ENCODE measurements at regions not wholly inside any gene's neighbourhood (a gene's known extent, or its start where the extent isn't known, plus 50 kb on each side); places are given as distances from the start of the nearest gene placed in this dataset.
"Not testable (repeated sequence)": the region's sequence is repeated elsewhere in the genome, so short reads cannot be mapped to it uniquely, and the experiment has no call there.

DNA sequence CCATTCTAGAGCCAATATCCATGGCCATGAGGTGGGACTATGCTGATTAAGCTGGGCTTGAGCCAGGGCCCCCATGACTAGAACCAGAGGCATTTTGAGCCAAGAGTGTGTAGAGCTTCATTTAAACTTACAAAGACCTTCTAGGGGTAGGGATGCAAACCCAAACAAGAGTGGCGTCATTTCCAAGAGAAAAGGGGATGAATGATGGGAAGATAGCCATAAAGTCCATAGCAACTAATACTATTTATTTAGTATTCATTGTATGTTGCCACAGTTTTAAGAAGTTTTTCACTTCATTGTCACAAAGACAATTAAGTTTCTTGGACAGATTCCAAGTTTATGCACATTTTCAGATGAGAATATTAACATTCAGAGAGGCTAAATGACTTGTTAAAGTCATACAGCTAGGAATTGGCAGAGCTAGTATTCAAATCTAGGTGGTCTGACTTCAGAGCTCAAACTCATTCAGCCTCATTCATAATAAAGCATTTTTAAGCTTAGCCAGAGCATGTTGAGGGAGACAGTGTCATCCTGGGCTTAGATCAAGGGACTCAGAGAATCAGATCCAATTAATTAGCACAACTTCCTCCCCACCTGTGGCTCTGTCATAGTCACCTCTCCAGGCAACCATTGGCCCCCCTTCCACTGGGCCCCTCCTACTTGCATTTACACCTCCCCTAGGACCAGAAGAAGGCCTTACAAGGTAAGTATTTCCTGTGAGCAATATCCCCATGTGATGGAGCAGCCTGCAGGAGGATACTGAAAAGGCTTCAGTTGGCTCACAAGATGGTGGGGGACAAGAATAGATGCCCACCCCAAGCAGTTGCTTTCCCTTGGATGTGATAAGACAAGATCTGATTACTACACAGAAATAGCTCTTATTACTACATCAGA is 95.0 kb upstream of the PCSK1 start:
- intact Hi-C loops (cut with DNase I): no loop called here
- DNase-seq (ENCODE audit: missing footprints) (no peak), ATAC-seq (no peak)

DNA sequence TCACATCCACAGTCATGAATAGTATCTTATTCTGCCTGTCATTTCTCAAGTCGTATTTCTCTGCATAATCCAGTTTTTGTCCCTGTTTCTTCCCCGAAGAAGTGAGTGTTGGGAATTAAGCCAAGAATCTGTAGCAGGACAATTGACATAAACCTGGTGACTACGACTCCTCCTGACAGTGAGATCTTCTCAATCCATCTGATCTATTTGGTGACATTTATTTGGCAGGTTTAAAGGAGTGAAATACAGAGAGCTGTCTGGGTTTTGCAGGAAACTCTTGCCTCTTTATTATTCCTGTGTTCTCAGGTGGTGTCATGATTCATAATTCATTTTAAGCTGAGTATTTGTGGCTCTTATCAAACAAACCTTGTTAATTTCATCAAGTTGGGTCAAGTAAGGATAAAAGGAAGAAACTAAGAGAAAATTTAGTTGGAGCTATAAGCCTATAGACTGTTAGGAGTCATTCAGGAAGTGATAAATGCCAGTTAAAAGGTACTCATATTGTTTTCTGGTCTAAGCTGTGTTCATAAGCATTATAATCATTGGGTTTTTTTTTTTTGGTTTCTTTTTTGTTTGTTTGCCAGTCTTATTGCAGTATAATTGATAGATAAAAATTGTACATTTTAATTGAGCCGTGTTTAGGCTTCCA is 95.9 kb upstream of the PCSK1 start:
- intact Hi-C loops (cut with DNase I): no loop called here
- DNase-seq (ENCODE audit: missing footprints) (no peak), ATAC-seq (no peak)

DNA sequence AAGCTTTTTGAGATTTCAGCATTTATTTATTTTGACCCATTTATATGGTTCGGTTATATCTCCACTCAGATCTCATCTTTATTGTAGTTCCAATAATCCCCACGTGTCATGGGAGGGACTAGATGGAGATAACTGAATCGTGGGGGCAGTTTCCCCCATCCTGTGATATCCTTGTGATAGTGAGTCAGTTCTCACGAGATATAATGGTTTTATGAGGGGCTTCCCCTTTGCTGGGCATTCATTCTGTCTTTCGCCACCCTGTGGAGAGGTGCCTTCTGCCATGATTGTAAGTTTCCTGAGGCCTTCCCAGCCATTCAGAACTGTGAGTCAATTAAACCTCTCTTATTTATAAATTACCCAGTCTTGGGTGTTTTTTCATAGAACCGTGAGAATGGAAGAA is 96.5 kb upstream of the PCSK1 start:
- DNase-seq (ENCODE audit: missing footprints) (no peak), ATAC-seq (no peak)
- intact Hi-C loops (cut with DNase I): no loop called here

GRCh38 chr5:96530901-96531300 is 97.9 kb upstream of the PCSK1 start:
- intact Hi-C loops (cut with DNase I): no loop called here
- ATAC-seq (no peak), DNase-seq (ENCODE audit: missing footprints) (no peak)

- no peak for DNase-seq (ENCODE audit: missing footprints)
- no peak for ATAC-seq
- intact Hi-C loops (cut with DNase I): no loop called here
These were observed 100.3 kb upstream of the PCSK1 start for GRCh38 chr5:96533371-96533770.

DNA sequence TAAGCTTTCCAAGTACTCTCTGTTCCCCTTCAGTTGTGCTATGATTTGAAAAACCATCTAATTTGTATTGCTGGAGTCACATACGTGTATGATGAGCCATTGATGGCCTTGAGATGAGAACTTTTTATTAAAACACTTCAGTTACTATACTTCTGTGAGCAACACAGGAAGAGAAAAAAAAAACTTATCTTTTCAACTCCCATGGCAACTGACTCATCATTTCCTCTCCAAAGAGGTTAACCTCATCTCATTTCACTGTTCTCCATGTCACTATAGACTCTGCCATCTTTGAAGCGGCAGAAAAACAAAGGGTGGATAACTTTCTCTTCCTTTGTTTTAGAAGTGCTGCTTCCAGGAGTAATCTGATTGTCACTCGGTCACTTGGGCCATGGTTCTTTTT is 104.3 kb upstream of the PCSK1 start:
- ATAC-seq (no peak), DNase-seq (ENCODE audit: missing footprints) (no peak)
- intact Hi-C loops (cut with DNase I): no loop called here

DNA sequence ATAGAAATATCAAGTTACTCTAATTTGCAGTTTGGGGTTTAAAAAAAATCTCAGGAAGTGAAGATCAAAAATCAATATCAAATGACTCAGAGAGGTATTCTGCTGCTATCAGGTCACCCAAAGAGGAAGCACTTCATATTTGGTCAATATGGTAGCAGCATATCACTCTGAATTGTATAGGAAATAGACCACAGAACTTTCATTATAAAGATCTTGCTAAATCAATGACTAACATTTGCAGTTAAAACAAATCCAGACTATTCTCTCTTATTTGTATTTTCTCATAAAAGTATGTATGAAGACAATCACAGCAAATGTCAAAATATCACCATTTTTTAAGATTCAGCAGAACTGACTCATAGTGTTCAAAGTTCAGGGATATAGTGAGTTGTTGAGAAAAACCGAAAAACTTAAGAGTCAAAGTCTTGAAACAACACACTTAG is 105.8 kb upstream of the PCSK1 start:
- DNase-seq (ENCODE audit: missing footprints): no peak
- intact Hi-C loops (cut with DNase I): no loop called here
- ATAC-seq: no peak

- DNase-seq (ENCODE audit: missing footprints): no peak
- intact Hi-C loops (cut with DNase I): no loop called here
- ATAC-seq: no peak
These were observed 113.1 kb upstream of the PCSK1 start for GRCh38 chr5:96546120-96546519.

- DNase-seq (ENCODE audit: missing footprints): no peak
- no peak for ATAC-seq
- intact Hi-C loops (cut with DNase I): no loop called here
These were observed 114.4 kb upstream of the PCSK1 start for GRCh38 chr5:96547486-96547885.

GRCh38 chr5:96548905-96549304 is 113.3 kb upstream of the CAST start:
- no peak for DNase-seq (ENCODE audit: missing footprints)
- intact Hi-C loops (cut with DNase I): no loop called here
- ATAC-seq: no peak

DNA sequence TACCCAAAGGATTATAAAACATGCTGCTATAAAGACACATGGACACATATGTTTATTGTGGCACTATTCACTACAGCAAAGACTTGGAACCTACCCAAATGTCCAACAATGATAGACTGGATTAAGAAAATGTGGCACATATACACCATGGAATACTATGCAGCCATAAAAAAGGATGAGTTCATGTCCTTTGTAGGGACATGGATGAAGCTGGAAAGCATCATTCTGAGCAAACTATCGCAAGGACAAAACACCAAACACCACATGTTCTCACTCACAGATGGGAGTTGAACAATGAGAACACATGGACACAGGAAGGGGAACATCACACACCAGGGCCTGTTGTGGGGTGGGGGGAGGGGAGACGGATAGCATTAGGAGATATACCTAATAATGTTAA is 101.3 kb upstream of the CAST start:
- ATAC-seq; intact Hi-C loops (cut with DNase I); DNase-seq (ENCODE audit: missing footprints): not testable (repeated sequence)

- DNase-seq (ENCODE audit: missing footprints): no peak
- intact Hi-C loops (cut with DNase I): no loop called here
- no peak for ATAC-seq
These were observed 99.6 kb upstream of the CAST start for GRCh38 chr5:96562614-96563013.

- DNase-seq (ENCODE audit: missing footprints): no peak
- intact Hi-C loops (cut with DNase I): no loop called here
- no peak for ATAC-seq
These were observed 98.4 kb upstream of the CAST start for GRCh38 chr5:96563816-96564215.

DNA sequence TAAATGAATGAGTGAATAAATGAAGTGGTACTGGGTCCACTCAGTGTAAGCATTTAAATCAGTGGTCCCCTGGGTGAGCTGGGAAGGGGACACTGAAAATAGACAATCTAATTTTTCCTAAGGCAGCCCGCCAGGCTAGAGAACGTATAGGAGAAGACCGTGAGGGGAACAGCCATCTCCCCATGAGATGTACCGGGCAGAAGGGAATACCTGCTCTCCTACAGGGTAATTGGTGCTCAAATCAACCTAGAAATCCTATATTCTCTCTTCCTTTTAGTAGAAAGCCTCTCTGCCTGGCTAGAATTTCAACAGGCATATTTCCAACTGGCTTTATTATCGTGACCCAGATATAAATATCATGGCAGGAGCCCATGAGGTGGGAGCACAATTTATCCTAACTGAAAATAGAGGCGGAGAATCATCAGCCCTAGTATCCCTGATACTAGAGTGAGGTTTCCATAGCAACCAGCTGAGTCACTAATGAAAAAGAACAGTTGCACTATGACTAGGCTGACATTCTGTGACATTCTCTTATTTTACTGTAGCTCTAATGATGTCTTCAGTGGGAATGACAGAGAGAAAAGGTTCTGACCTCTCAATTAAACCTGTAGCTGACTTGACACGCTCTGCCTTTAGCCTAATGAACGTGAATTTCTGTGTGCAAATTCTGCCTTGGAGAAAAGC is 96.5 kb upstream of the CAST start:
- ATAC-seq (no peak), DNase-seq (ENCODE audit: missing footprints) (no peak)
- intact Hi-C loops (cut with DNase I): no loop called here

GRCh38 chr5:96566833-96567587 is 95.2 kb upstream of the CAST start:
- intact Hi-C loops (cut with DNase I): no loop called here
- ATAC-seq: no peak

DNA sequence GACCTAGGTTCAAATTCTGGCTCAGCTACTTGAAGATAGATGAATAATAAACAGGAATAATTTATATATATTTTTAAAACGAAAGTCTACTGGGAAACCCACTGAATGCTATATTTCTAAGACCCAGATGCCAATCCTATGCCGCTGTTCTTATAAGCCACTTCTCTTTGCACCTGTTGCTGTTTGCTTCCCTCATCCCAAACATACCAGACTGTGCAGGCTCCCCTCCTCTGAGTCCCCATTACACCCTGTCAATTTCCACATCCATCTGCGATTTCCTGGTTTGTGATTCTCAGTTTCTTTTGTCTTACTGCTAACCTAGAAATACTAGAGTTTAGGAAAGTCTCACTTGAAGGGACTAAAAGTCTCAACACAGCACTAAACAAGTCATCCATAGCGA is 92.8 kb upstream of the CAST start:
- intact Hi-C loops (cut with DNase I): no loop called here
- DNase-seq (ENCODE audit: missing footprints): no peak
- no peak for ATAC-seq

More at GRCh38 chr5:96566833-96567587, 95.2 kb upstream of the CAST start:
- peak; percentile 22 for DNase-seq (ENCODE audit: missing footprints)

GRCh38 chr5:96569770-96570169 is 92.4 kb upstream of the CAST start:
- intact Hi-C loops (cut with DNase I): no loop called here
- ATAC-seq: no peak
- DNase-seq (ENCODE audit: missing footprints): no peak

GRCh38 chr5:96572864-96573512 is 89.2 kb upstream of the CAST start:
- ATAC-seq (no peak), DNase-seq (ENCODE audit: missing footprints) (no peak)
- intact Hi-C loops (cut with DNase I): no loop called here

GRCh38 chr5:96573513-96573894 is 88.7 kb upstream of the CAST start:
- DNase-seq (ENCODE audit: missing footprints) (no peak), ATAC-seq (no peak)
- intact Hi-C loops (cut with DNase I): no loop called here
